Panc1 (cell line): ENCODE measurements at regions not wholly inside any gene's neighbourhood (a gene's known extent, or its start where the extent isn't known, plus 50 kb on each side); places are given as distances from the start of the nearest gene placed in this dataset.

Experiments used
- ATAC-seq: fragments of 200-7000 bp; cut with Tn5 transposase; 2 replicates; pipeline ENCODE4 v1.9.1; 2020; ENCODE audit warnings: mild to moderate bottlenecking, moderate library complexity
- BruUV-seq: library from RNA; stranded (reverse); fragments of 400-500 nt; replicated peaks from 2 replicates; lab custom pipeline; 2021; lab: Mats Ljungman, UMichigan
- CTCF ChIA-PET: fragments of 300-600 bp; sonication (Branson Sonifier 250); formaldehyde crosslinking; loops from one replicate; lab custom pipeline; 2022; ENCODE audit warnings: antibody characterized with exemption; lab: Charles Lee
- POLR2A ChIA-PET: fragments of 300-600 bp; sonication (Branson Sonifier 250); formaldehyde crosslinking; loops from one replicate; lab custom pipeline; 2022; ENCODE audit warnings: antibody characterized with exemption; lab: Charles Lee
- DNase-seq: peaks from one replicate; pipeline ENCODE4 v3.0.0-alpha.2; 2010; ENCODE audit warnings: low read depth, low spot score
- H3K27ac ChIP-seq: 2 replicates; pipeline ENCODE4 v1.5.1; 2011; ENCODE audit warnings: mild to moderate bottlenecking, low read length, inconsistent platforms
- H3K27me3 ChIP-seq: fragments of 200-500 bp; sonication (Bioruptor generic); 2 replicates; pipeline ENCODE4 v1.6.0; 2014; ENCODE audit warnings: low read length, inconsistent platforms; ENCODE audit not compliant: control insufficient read depth, insufficient read depth
- H3K36me3 ChIP-seq: fragments of 200-500 bp; sonication (Bioruptor generic); 2 replicates; pipeline ENCODE4 v1.5.1; 2014; ENCODE audit warnings: inconsistent platforms, mild to moderate bottlenecking, low read length, moderate library complexity; ENCODE audit not compliant: control insufficient read depth, insufficient read depth
- H3K4me1 ChIP-seq: 2 replicates; pipeline ENCODE4 v1.5.1; 2011; ENCODE audit warnings: inconsistent platforms, mild to moderate bottlenecking, low read length, moderate library complexity; ENCODE audit not compliant: control insufficient read depth, insufficient read depth
- H3K4me3 ChIP-seq, 2 experiments: 2 replicates each; pipeline ENCODE4 v1.5.1; 2011 to 2012; ENCODE audit warnings: low read depth in 2 of 2, low read length in 2 of 2, mild to moderate bottlenecking in 2 of 2, inconsistent platforms in 1 of 2, moderate library complexity in 1 of 2
- H3K9me3 ChIP-seq: fragments of 200-500 bp; sonication (Bioruptor generic); 2 replicates; pipeline ENCODE4 v1.5.1; 2014; ENCODE audit warnings: low read depth, mild to moderate bottlenecking, inconsistent platforms, low read length, moderate library complexity; ENCODE audit not compliant: control insufficient read depth, insufficient read depth
- CTCF ChIP-seq: fragments of 450-650 bp; IDR thresholded peaks from 2 replicates; pipeline ENCODE4 v1.5.1; 2017; ENCODE audit warnings: mild to moderate bottlenecking
- POLR2AphosphoS5 ChIP-seq: IDR thresholded peaks from 2 replicates; pipeline ENCODE4 v1.6.1; 2012; ENCODE audit warnings: mild to moderate bottlenecking, low read depth, low read length, moderate library complexity
- REST ChIP-seq, 2 experiments: IDR thresholded peaks; 2 replicates each; pipeline ENCODE4 v1.6.1; 2011 to 2012; ENCODE audit warnings: low read depth in 2 of 2, control low read depth in 1 of 2, low read length in 1 of 2, mild to moderate bottlenecking in 1 of 2, moderate library complexity in 1 of 2; ENCODE audit not compliant: insufficient read depth in 1 of 2
- SIN3A ChIP-seq: IDR thresholded peaks from 2 replicates; pipeline ENCODE4 v1.6.1; 2012; ENCODE audit warnings: low read depth, mild to moderate bottlenecking, low read length, moderate library complexity, borderline replicate concordance; ENCODE audit not compliant: insufficient read depth
- TCF7L2 ChIP-seq: IDR thresholded peaks from 2 replicates; pipeline ENCODE4 v1.6.1; 2011; ENCODE audit warnings: mild to moderate bottlenecking, low read depth, low read length, inconsistent platforms
- in situ Hi-C: cut with HindIII; loops from 2 replicates; pipeline ENCODE4 v1.10.0; 2016; ENCODE audit warnings: low sequenced_read_pairs, low pct_unique_long_range_greater_than_20kb
- intact Hi-C: fragments of 100-400 bp; cut with micrococcal nuclease; formaldehyde crosslinking; loops from one replicate; pipeline ENCODE4 v1.10.0; 2022; ENCODE audit not compliant: unreplicated experiment

- DNase-seq: no peak
- no peaks in the 10 kb centered on the region for H3K4me1 ChIP-seq
- no peaks in the 10 kb centered on the region for H3K9me3 ChIP-seq
- no peak for ATAC-seq
- H3K36me3 ChIP-seq: no peaks in the 10 kb centered on the region
- POLR2A ChIA-PET: no interaction called here
- CTCF ChIA-PET: interaction anchor here (0.6 kb wide), 1 partner anchor 1281 kb away, joined by 3 read pairs; no protein-coding TSS in a partner anchor
- no peak overlapping the region for H3K27ac ChIP-seq
- in situ Hi-C loops (no loop called here), intact Hi-C loops (no loop called here)
- no peak for TF ChIP-seq SIN3A
- TF ChIP-seq TCF7L2: no peak
- no peak for TF ChIP-seq CTCF
- TF ChIP-seq REST (IDR thresholded peaks at IDR 0.05; ENCODE audit: insufficient read depth in 1 of 2, low read depth in 2 of 2, low read length in 1 of 2): no peak
- TF ChIP-seq POLR2AphosphoS5: no peak
- no peaks in the 10 kb centered on the region for H3K27me3 ChIP-seq
- BruUV-seq: no TSS peak
- no peak overlapping the region for H3K4me3 ChIP-seq
Measured at GRCh38 chr10:10629512-10629911, 388.2 kb upstream of the CELF2 start.

GRCh38 chr10:10630281-10630680 is 387.4 kb upstream of the CELF2 start:
- TF ChIP-seq POLR2AphosphoS5 (no peak), REST (IDR thresholded peaks at IDR 0.05; ENCODE audit: insufficient read depth in 1 of 2, low read depth in 2 of 2, low read length in 1 of 2) (no peak)
- DNase-seq (no peak), ATAC-seq (no peak)
- Histone ChIP-seq H3K4me3 (no peak overlapping the region), H3K27me3 (no peaks in the 10 kb centered on the region), H3K9me3 (no peaks in the 10 kb centered on the region), H3K36me3 (no peaks in the 10 kb centered on the region), H3K4me1 (no peaks in the 10 kb centered on the region), H3K27ac (no peak overlapping the region)
- ChIA-PET POLR2A (no interaction called here), CTCF (interaction anchor here (0.6 kb wide), 1 partner anchor 1282 kb away, joined by 3 read pairs; no protein-coding TSS in a partner anchor)
- in situ Hi-C loops (no loop called here), intact Hi-C loops (no loop called here)
- BruUV-seq: no TSS peak
